KMS-11 (cell line): ENCODE measurements at regions not wholly inside any gene's neighbourhood (a gene's known extent, or its start where the extent isn't known, plus 50 kb on each side); places are given as distances from the start of the nearest gene placed in this dataset.

Experiments
- H2AFZ ChIP-seq: fragments of 200-600 bp; sonication (generic); 2 replicates; pipeline ENCODE4 v1.6.1; 2016; ENCODE audit warnings: antibody characterized with exemption, mixed run types, low read depth
- H3K27ac ChIP-seq: fragments of 200-600 bp; sonication (generic); 2 replicates; pipeline ENCODE4 v1.6.1; 2016; ENCODE audit warnings: mild to moderate bottlenecking, mixed run types
- H3K27me3 ChIP-seq: fragments of 200-600 bp; sonication (generic); 2 replicates; pipeline ENCODE4 v1.6.1; 2017; ENCODE audit warnings: mild to moderate bottlenecking, low read depth, mixed run types, moderate library complexity; ENCODE audit not compliant: insufficient read depth
- H3K36me3 ChIP-seq: fragments of 200-600 bp; sonication (generic); 2 replicates; pipeline ENCODE4 v1.6.1; 2017; ENCODE audit warnings: mild to moderate bottlenecking, mixed run types; ENCODE audit not compliant: insufficient read depth
- H3K4me1 ChIP-seq: fragments of 200-600 bp; sonication (generic); 2 replicates; pipeline ENCODE4 v1.6.1; 2016; ENCODE audit warnings: mild to moderate bottlenecking, low read depth, mixed run types; ENCODE audit not compliant: poor library complexity, severe bottlenecking
- H3K4me2 ChIP-seq: fragments of 200-600 bp; sonication (generic); 2 replicates; pipeline ENCODE4 v1.7.0; 2016; ENCODE audit warnings: mild to moderate bottlenecking, mixed run types
- H3K4me3 ChIP-seq: fragments of 200-600 bp; sonication (generic); IDR thresholded peaks from 2 replicates; pipeline ENCODE4 v1.6.1; 2017; ENCODE audit warnings: low read depth, low read length, mixed read lengths; ENCODE audit not compliant: insufficient read depth
- H3K79me2 ChIP-seq: fragments of 200-600 bp; sonication (generic); 2 replicates; pipeline ENCODE4 v1.6.1; 2016; ENCODE audit warnings: low read depth, mixed run types; ENCODE audit not compliant: insufficient read depth
- H3K9ac ChIP-seq: fragments of 200-600 bp; sonication (generic); 2 replicates; pipeline ENCODE4 v1.6.1; 2016; ENCODE audit warnings: mild to moderate bottlenecking, mixed run types
- H4K20me1 ChIP-seq: fragments of 200-600 bp; sonication (generic); 2 replicates; pipeline ENCODE4 v1.6.1; 2016; ENCODE audit warnings: mild to moderate bottlenecking, mixed run types; ENCODE audit not compliant: insufficient read depth
- CTCF ChIP-seq: fragments of 200-600 bp; sonication (generic); conservative IDR thresholded peaks from 2 replicates; pipeline ENCODE4 v1.6.1; 2017; ENCODE audit warnings: low read depth, mild to moderate bottlenecking, antibody characterized with exemption, low read length, moderate library complexity, mixed read lengths

DNA sequence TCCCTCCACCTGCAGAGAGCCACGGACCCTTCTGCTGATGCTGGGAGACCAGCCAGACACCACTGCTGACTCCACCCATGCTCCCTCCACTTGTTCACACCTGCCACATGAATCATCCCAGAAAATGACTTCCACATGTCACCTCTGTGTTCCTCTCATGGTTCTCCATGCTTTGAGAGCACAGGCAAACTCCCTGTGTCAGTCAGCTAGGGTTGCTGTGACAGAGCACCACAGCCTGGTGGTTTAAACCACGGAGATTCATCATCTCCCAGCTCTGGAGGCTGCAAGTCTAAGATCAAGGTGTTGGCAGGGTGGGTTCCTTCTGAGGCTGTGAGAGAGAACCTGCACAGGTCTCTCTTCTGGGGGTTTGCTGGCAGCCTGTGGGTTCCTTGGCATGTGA is 381.4 kb downstream of the GADD45G start:
- no peak overlapping the region for H3K4me3 ChIP-seq

GRCh38 chr9:89988458-89988857 is 383.6 kb downstream of the GADD45G start:
- H3K9ac ChIP-seq: no peak overlapping the region
- H3K4me2 ChIP-seq: no peak overlapping the region
- TF ChIP-seq CTCF: no peak
- no peak overlapping the region for H3K4me3 ChIP-seq
- H4K20me1 ChIP-seq: no peaks in the 10 kb centered on the region
- H3K79me2 ChIP-seq: no peaks in the 10 kb centered on the region
- no peaks in the 10 kb centered on the region for H3K36me3 ChIP-seq
- no peaks in the 10 kb centered on the region for H3K4me1 ChIP-seq
- H3K27me3 ChIP-seq: no peaks in the 10 kb centered on the region
- no peak overlapping the region for H2AFZ ChIP-seq
- no peak overlapping the region for H3K27ac ChIP-seq

More for the DNA sequence above, 381.4 kb downstream of the GADD45G start:
- H3K36me3 ChIP-seq: no peaks in the 10 kb centered on the region
- no peak overlapping the region for H2AFZ ChIP-seq
- H3K27me3 ChIP-seq: no peaks in the 10 kb centered on the region
- no peaks in the 10 kb centered on the region for H3K4me1 ChIP-seq
- no peaks in the 10 kb centered on the region for H4K20me1 ChIP-seq
- no peaks in the 10 kb centered on the region for H3K79me2 ChIP-seq
- H3K27ac ChIP-seq: no peak overlapping the region
- no peak overlapping the region for H3K9ac ChIP-seq
- no peak overlapping the region for H3K4me2 ChIP-seq
- TF ChIP-seq CTCF: no peak

DNA sequence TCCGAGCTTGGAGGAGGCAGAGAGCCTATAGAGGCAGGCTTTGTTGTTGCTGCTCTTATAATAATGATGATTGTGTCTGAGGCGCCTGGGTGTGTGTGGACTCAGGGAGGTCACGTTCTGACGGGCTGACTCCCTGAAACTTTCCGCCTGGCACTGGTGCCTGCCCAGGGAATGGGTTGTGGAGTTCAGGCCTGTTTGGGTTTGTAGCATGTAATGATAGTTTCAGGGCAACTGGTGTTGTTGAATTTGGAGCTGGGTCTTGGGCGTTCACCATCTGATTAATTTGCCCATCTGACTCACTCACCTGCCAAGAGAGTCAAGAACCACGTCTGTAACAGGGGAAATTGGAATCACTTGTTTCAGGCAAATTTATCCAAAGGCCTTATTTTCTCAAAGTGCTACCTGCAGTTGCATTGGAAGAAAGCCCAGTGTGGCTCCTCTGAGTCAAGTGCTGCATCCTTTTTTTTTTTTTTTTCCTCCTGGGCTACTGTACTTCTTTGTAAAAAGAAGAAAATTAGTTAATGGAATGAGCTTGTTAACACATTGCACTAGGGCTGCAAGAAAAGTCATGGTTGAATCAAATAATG is 386.5 kb downstream of the GADD45G start:
- no peaks in the 10 kb centered on the region for H3K36me3 ChIP-seq
- no peaks in the 10 kb centered on the region for H3K79me2 ChIP-seq
- no peaks in the 10 kb centered on the region for H3K27me3 ChIP-seq
- H3K27ac ChIP-seq: no peak overlapping the region
- H3K4me2 ChIP-seq: no peak overlapping the region
- no peak for TF ChIP-seq CTCF
- H3K4me3 ChIP-seq: no peak overlapping the region
- H2AFZ ChIP-seq: no peak overlapping the region
- H4K20me1 ChIP-seq: no peaks in the 10 kb centered on the region
- H3K9ac ChIP-seq: no peak overlapping the region
- H3K4me1 ChIP-seq: no peaks in the 10 kb centered on the region

GRCh38 chr9:89992326-89993198 is 387.8 kb downstream of the GADD45G start:
- no peak overlapping the region for H3K4me2 ChIP-seq
- H4K20me1 ChIP-seq: no peaks in the 10 kb centered on the region
- H3K36me3 ChIP-seq: no peaks in the 10 kb centered on the region
- no peaks in the 10 kb centered on the region for H3K79me2 ChIP-seq
- no peaks in the 10 kb centered on the region for H3K27me3 ChIP-seq
- H3K4me1 ChIP-seq: no peaks in the 10 kb centered on the region
- H3K9ac ChIP-seq: no peak overlapping the region
- no peak overlapping the region for H2AFZ ChIP-seq
- H3K4me3 ChIP-seq: no peak overlapping the region
- H3K27ac ChIP-seq: no peak overlapping the region
- TF ChIP-seq CTCF: no peak
